GM20000 (cell line): ENCODE measurements at regions not wholly inside any gene's neighbourhood (a gene's known extent, or its start where the extent isn't known, plus 50 kb on each side); places are given as distances from the start of the nearest gene placed in this dataset.
"Not testable (repeated sequence)": the region's sequence is repeated elsewhere in the genome, so short reads cannot be mapped to it uniquely, and the experiment has no call there.

Source experiments
- DNase-seq: peaks from one replicate; pipeline ENCODE4 v3.0.0; 2012; ENCODE audit warnings: low spot score
- TF ChIP-seq, protein P1 (sequence below): IDR thresholded peaks from 2 replicates; pipeline ENCODE4 v1.5.1; 2012; ENCODE audit warnings: mild to moderate bottlenecking, control low read depth; ENCODE audit errors: extremely low read depth, missing control alignments

DNA sequence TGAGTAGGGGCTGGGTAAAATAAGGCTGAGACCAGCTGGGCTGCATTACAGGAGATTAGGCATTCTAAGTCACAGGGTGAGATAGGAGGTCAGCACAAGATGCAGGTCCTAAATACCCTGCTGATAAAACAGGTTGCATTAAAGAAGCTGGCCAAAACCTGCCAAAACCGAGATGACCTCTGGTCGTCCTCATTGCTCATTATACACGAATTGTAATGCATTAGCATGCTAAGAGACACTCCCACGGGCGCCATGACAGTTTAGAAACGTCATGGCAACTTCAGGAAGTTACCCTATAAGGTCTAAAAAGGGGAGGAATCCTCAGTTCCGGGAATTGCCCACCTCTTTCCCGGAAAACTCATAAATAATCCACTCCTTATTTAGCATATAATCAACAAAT lies 132.2 kb downstream of the ARL4C start:
- TF ChIP-seq, protein P1, sequence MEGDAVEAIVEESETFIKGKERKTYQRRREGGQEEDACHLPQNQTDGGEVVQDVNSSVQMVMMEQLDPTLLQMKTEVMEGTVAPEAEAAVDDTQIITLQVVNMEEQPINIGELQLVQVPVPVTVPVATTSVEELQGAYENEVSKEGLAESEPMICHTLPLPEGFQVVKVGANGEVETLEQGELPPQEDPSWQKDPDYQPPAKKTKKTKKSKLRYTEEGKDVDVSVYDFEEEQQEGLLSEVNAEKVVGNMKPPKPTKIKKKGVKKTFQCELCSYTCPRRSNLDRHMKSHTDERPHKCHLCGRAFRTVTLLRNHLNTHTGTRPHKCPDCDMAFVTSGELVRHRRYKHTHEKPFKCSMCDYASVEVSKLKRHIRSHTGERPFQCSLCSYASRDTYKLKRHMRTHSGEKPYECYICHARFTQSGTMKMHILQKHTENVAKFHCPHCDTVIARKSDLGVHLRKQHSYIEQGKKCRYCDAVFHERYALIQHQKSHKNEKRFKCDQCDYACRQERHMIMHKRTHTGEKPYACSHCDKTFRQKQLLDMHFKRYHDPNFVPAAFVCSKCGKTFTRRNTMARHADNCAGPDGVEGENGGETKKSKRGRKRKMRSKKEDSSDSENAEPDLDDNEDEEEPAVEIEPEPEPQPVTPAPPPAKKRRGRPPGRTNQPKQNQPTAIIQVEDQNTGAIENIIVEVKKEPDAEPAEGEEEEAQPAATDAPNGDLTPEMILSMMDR, result no peak
- no peak for DNase-seq

DNA sequence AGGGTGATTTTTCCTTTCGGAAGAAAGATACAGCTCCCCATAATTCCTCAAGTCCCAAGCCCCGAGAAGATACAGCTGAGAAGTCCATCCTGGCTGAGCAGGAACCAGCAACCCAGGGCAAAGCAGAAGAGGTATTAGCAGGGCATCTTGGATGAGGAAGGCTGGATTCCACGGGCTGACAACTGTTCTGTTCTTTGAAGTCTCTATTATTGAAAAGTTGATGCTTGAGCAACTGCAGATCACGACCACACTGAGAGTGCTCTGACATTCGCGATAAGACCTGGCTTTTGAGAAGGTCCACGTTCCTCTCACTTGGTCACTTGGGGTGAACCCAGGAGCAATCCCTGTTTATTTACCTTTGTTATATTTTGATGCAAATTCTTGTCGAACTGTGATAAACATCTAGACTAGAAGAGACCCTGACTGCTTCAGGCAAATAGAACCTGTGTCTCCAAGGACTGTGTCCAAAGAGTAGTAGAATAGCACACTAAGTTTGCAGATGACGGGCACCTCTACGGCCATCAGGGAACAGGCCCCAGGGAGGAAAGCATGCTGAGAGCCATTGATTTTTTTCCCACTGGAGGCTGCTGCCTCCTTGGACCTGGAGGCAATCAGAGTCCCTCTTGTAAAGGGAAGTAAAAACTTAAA lies 133.1 kb downstream of the ARL4C start:
- DNase-seq, result no peak
- TF ChIP-seq, protein P1, result no peak

DNA sequence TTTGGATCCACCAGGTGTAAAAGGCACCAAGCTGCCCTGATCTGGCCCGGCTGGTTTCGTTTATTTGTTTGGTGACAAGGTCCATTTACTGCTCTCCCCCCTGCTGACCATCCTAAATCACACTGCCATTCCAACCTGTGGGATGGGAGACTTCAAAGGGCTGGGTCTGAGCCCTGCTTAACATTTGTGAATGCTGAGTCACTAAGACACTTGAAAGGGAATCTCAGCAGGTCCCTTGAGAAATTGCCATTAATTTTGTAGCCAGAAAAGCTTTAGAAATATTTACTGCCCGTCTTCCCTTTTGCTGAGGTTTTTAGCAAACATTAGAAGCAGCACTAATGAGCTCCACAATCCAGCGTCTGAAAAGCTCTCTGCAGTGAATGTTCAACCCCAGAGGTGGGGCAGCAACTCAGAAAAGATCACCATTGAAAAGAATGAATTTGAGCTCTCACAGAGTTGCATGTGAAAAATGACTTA lies 133.8 kb downstream of the ARL4C start:
- TF ChIP-seq, protein P1, result no peak
- no peak for DNase-seq

DNA sequence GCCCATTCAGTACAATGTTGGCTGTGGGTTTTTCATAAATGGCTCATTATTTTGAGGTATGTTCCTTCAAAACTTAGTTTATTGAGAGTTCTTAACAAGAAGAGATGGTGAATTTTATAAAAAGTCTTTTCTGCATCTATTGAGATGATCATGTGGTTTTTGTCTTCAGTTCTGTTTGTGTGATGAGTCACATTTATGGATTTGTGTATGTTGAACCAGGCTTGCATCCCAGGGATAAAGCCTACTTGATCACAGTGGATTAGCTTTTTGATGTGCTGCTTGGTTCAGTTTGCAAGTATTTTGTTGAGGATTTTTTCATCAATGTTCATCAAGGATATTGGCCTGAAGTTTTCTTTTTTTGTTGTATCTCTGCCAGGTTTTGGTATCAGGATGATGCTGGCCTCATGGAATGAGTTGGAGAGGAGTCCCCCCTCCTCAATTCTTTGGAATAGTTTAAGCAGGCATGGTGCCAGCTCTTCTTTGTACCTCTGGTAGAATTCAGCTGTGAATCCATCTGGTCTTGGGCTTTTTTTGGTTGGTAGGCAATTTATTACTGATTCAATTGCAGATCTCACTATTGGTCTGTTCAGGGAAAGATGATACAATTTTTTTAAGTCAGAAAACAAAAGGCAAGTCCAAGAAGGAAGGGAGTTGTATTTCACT lies 136.4 kb downstream of the ARL4C start:
- DNase-seq, result not testable (repeated sequence)

DNA sequence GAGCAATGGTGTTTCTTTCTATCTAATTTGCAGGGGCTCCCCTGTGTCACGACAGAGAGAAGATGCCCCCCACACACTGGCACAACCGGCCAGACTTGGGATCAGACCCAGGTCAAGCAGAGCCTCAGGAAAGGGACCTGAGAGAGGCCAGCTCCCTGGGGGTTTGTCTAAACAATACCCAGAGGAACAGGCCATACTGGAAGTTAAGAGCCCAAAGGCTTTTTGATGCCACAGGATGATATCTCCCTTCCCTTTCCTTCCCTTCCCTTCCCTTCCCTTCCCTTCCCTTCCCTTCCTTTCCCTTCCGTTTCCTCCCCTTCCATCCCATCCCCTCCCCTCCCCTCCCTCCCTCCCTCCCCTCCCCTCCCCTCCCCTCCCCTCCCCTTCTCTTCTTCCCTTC lies 139.2 kb downstream of the ARL4C start:
- TF ChIP-seq, protein P1, result no peak

DNA sequence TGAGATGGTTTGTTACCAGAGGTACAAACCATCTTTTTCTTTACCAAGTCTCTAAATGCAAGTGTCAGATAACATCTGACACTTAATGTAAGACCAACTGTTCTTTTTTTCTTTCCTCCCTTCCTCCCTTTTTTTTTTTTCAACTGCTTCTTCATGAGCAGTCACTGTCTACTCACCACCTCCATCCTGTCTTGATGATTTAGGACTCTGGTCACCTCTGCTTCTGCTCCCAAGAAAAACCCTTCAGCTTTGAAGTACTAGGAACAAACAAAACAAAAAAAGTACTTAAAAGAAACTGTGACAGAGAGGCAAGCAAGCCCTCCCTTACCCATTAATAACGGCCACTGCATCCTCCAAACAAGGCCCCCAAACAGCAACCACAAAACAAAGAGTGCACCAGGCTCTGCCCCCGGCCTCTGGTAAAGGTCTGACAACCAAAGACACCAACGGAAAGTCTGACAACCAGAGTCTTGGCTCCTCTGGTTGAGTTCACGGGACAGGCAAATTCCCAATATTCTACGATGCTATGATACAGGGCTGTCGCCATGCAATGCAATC lies 141.0 kb downstream of the ARL4C start:
- DNase-seq, result no peak
- TF ChIP-seq, protein P1, result no peak

More for the DNA sequence above, 139.2 kb downstream of the ARL4C start:
- DNase-seq, result no peak

DNA sequence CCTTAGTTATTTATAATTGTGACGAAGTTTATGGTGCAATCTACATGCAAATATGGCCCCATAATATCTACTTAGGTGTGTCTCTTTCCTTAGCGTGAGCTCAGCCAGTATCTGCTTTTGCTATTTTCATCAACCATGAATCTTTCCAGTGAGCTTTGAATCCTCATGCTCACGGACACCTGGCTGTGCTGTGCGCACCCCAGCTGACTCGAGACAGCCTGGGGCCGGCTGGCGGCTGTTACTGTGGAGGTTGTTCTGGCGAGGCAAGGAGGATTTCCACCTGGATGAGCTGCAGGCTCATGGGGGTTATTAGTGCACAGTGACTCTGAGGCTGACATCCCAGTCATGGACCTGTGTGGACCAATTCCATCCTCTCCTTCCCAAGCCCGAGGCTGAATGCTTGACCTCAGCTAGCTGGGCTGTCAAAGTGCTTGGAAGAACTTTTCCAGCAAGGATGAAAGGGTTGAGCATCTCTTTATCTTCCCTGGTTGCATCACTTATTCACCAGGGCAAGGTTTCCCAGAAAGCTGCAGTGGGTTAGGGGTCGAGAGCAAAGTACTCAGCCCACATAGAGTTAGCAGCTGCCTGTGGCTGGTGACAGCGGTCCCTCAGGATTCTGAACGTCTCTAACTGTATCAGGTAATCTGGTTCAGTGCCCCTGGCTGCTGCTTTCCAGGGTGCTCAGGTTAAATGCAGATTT lies 141.7 kb downstream of the ARL4C start:
- DNase-seq, result no peak
- TF ChIP-seq, protein P1, result no peak
